Endothelial cell of umbilical vein (primary cell): ENCODE measurements at regions not wholly inside any gene's neighbourhood (a gene's known extent, or its start where the extent isn't known, plus 50 kb on each side); places are given as distances from the start of the nearest gene placed in this dataset.
"Not testable (repeated sequence)": the region's sequence is repeated elsewhere in the genome, so short reads cannot be mapped to it uniquely, and the experiment has no call there.

Source experiments
- BruUV-seq: library from RNA; stranded (reverse); fragments of 400-500 nt; replicated peaks from 2 replicates; lab custom pipeline; 2021; lab: Mats Ljungman, UMichigan
- CTCF ChIA-PET: fragments of 300-600, 350-600 bp; sonication (Branson Sonifier 250); formaldehyde crosslinking; loops from one replicate; lab custom pipeline; 2021; ENCODE audit warnings: antibody characterized with exemption, inconsistent platforms; lab: Charles Lee
- POLR2A ChIA-PET: fragments of 300-600, 350-600 bp; sonication (Branson Sonifier 250); formaldehyde crosslinking; loops from one replicate; lab custom pipeline; 2021; ENCODE audit warnings: antibody characterized with exemption, inconsistent platforms; lab: Charles Lee
- DNase-seq: peaks from one replicate; pipeline ENCODE4 v3.0.0-alpha.2; 2011; ENCODE audit warnings: low read depth, low spot score
- FAIRE-seq: peaks from 2 replicates; lab custom pipeline; 2011; peaks lifted over from hg19 to GRCh38; lab: Jason Lieb, UNC
- H2AFZ ChIP-seq: 2 replicates; pipeline ENCODE4 v1.6.0; 2012; ENCODE audit warnings: low read depth, low read length, control low read depth, inconsistent platforms
- H3K27ac ChIP-seq: 2 replicates; pipeline ENCODE4 v1.5.1; 2011; ENCODE audit warnings: low read depth, mild to moderate bottlenecking, control low read depth, low read length, moderate library complexity; ENCODE audit not compliant: insufficient read depth
- H3K27me3 ChIP-seq, 2 experiments: 2 replicates each; pipeline versions ENCODE4 v1.6.0 to v1.6.1; 2011; ENCODE audit warnings: low read length in 2 of 2, mixed read lengths in 1 of 2; ENCODE audit not compliant: control insufficient read depth in 2 of 2, insufficient read depth in 2 of 2
- H3K36me3 ChIP-seq, 2 experiments: 2 replicates in 1 of 2; 3 replicates in 1 of 2; pipeline ENCODE4 v1.5.1; 2011; ENCODE audit warnings: low read length in 2 of 2, mild to moderate bottlenecking in 1 of 2, moderate library complexity in 1 of 2; ENCODE audit not compliant: control insufficient read depth in 2 of 2, insufficient read depth in 2 of 2; ENCODE audit errors: extremely low read depth in 1 of 2
- H3K4me1 ChIP-seq: 3 replicates; pipeline ENCODE4 v1.5.1; 2011; ENCODE audit warnings: mild to moderate bottlenecking, low read length; ENCODE audit not compliant: control insufficient read depth, insufficient read depth; ENCODE audit errors: extremely low read depth
- H3K4me2 ChIP-seq: 2 replicates; pipeline ENCODE4 v1.6.1; 2011; ENCODE audit warnings: low read length, control low read depth, mixed read lengths; ENCODE audit not compliant: insufficient read depth
- H3K4me3 ChIP-seq, 3 experiments: fragments of 200-600 bp in 1 of 3; sonication (generic), shearing (Covaris generic) in 1 of 3; replicated peaks in 1 of 3; 2 replicates each; pipeline ENCODE4 v1.5.1; 2011 to 2016; ENCODE audit warnings: control low read depth in 3 of 3, low read length in 3 of 3, mild to moderate bottlenecking in 2 of 3, inconsistent platforms in 1 of 3, low read depth in 1 of 3, moderate library complexity in 1 of 3; ENCODE audit not compliant: insufficient read depth in 1 of 3
- H3K79me2 ChIP-seq: 2 replicates; pipeline ENCODE4 v1.6.0; 2012; ENCODE audit warnings: low read length, inconsistent platforms; ENCODE audit not compliant: control insufficient read depth, insufficient read depth
- H3K9ac ChIP-seq: replicated peaks from 2 replicates; pipeline ENCODE3; 2011; ENCODE audit warnings: low read length, control low read depth; ENCODE audit not compliant: insufficient read depth; ENCODE audit errors: extremely low read depth
- H3K9me1 ChIP-seq: replicated peaks from 3 replicates; pipeline ENCODE4 v1.6.0; 2011; ENCODE audit warnings: mild to moderate bottlenecking, low read length; ENCODE audit not compliant: control insufficient read depth, insufficient read depth; ENCODE audit errors: extremely low read depth
- H3K9me3 ChIP-seq: replicated peaks from 2 replicates; pipeline ENCODE4 v1.5.1; 2012; ENCODE audit warnings: low read length, inconsistent platforms; ENCODE audit not compliant: control insufficient read depth, insufficient read depth
- H4K20me1 ChIP-seq: replicated peaks from 2 replicates; pipeline ENCODE3; 2011; ENCODE audit warnings: mild to moderate bottlenecking, low read length; ENCODE audit not compliant: control insufficient read depth, insufficient read depth; ENCODE audit errors: extremely low read depth
- EZH2 ChIP-seq: IDR thresholded peaks from 2 replicates; pipeline ENCODE4 v1.6.1; 2012; ENCODE audit warnings: borderline replicate concordance, low read depth, mild to moderate bottlenecking, moderate library complexity, low read length, inconsistent platforms; ENCODE audit not compliant: severe bottlenecking
- FOS ChIP-seq: IDR thresholded peaks from 2 replicates; pipeline ENCODE4 v1.6.1; 2011; ENCODE audit warnings: mild to moderate bottlenecking, low read length, moderate library complexity, borderline replicate concordance; ENCODE audit not compliant: insufficient read depth
- GATA2 ChIP-seq: IDR thresholded peaks from 2 replicates; pipeline ENCODE4 v1.7.0; 2011; ENCODE audit warnings: low read depth, mild to moderate bottlenecking, moderate library complexity, mixed read lengths, low read length; ENCODE audit not compliant: insufficient read length, insufficient read depth
- JUN ChIP-seq: IDR thresholded peaks from 2 replicates; pipeline ENCODE4 v1.6.1; 2011; ENCODE audit warnings: borderline replicate concordance, low read depth; ENCODE audit not compliant: insufficient read length, insufficient read depth
- MYC ChIP-seq: IDR thresholded peaks from one replicate; pipeline ENCODE4 v1.6.1; 2011; ENCODE audit warnings: mild to moderate bottlenecking, low read depth, low read length
- POLR2A ChIP-seq: IDR thresholded peaks from 2 replicates; pipeline ENCODE4 v1.6.1; 2012; ENCODE audit warnings: low read depth, mild to moderate bottlenecking, control low read depth, low read length
- POLR2AphosphoS5 ChIP-seq: IDR thresholded peaks from 2 replicates; pipeline ENCODE4 v1.6.1; 2012; ENCODE audit warnings: low read depth, mild to moderate bottlenecking, control low read depth, low read length, moderate library complexity; ENCODE audit not compliant: insufficient read depth
- dilution Hi-C: fragments of 300-500 bp; cut with MboI; formaldehyde crosslinking; loops from one replicate; pipeline ENCODE4 v1.15.0; 2019; ENCODE audit warnings: low sequenced_read_pairs; ENCODE audit not compliant: extremely low pct_ligation_motif_present
- intact Hi-C: fragments of 100-400 bp; cut with micrococcal nuclease; formaldehyde crosslinking; loops from one replicate; pipeline ENCODE4 v1.10.0; 2022
- TF ChIP-seq, protein P1 (sequence below): IDR thresholded peaks from 2 replicates; pipeline ENCODE4 v1.6.1; 2011; ENCODE audit not compliant: insufficient read depth, insufficient read length
- TF ChIP-seq, protein P2 (sequence below), 2 donors: IDR thresholded peaks; 1 replicate in 1 of 2; 2 replicates in 1 of 2; pipeline ENCODE4 v1.5.1; 2011; ENCODE audit warnings: low read length in 2 of 2, mild to moderate bottlenecking in 2 of 2, moderate library complexity in 2 of 2, control low read depth in 1 of 2, inconsistent platforms in 1 of 2, low read depth in 1 of 2; ENCODE audit not compliant: insufficient read depth in 1 of 2; ENCODE audit errors: extremely low read depth in 1 of 2

DNA sequence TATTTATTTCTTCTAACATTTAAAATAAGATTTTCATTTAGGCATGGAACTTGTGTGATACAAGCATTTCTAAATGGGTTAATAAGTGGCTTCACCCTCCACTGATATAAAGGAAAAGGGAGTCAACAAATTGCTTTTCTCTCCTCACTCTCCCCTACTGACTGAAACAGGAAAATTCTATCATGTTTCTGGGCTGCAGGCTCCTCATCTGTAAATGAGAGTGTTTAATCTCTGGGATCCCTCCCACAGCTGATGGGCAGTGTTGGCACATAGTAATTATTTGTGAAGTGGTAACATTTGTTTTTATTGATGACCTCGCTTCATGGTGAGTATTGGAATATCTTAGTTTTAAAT is 69.8 kb upstream of the WARS2 start:
- no peak for DNase-seq
- Histone ChIP-seq H3K4me2 (no peak overlapping the region), H3K9ac (no peak overlapping the region), H3K4me1 (no peaks in the 10 kb centered on the region), H3K9me3 (no peaks in the 10 kb centered on the region), H3K9me1 (no peaks in the 10 kb centered on the region), H3K79me2 (no peaks in the 10 kb centered on the region), H3K36me3 (no peaks in the 10 kb centered on the region), H3K4me3 (no peak overlapping the region), H3K27ac (no peak overlapping the region), H2AFZ (no peak overlapping the region), H3K27me3 (no peaks in the 10 kb centered on the region), H4K20me1 (no peaks in the 10 kb centered on the region)
- FAIRE-seq = no peak
- dilution Hi-C loops = no loop called here
- CTCF ChIA-PET = no interaction called here
- TF ChIP-seq POLR2AphosphoS5 (no peak), EZH2 (no peak), GATA2 (no peak), FOS (no peak), POLR2A (no peak), JUN (no peak), MYC (no peak)
- TF ChIP-seq, protein P1, sequence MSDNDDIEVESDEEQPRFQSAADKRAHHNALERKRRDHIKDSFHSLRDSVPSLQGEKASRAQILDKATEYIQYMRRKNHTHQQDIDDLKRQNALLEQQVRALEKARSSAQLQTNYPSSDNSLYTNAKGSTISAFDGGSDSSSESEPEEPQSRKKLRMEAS = no peak
- TF ChIP-seq, protein P2, sequence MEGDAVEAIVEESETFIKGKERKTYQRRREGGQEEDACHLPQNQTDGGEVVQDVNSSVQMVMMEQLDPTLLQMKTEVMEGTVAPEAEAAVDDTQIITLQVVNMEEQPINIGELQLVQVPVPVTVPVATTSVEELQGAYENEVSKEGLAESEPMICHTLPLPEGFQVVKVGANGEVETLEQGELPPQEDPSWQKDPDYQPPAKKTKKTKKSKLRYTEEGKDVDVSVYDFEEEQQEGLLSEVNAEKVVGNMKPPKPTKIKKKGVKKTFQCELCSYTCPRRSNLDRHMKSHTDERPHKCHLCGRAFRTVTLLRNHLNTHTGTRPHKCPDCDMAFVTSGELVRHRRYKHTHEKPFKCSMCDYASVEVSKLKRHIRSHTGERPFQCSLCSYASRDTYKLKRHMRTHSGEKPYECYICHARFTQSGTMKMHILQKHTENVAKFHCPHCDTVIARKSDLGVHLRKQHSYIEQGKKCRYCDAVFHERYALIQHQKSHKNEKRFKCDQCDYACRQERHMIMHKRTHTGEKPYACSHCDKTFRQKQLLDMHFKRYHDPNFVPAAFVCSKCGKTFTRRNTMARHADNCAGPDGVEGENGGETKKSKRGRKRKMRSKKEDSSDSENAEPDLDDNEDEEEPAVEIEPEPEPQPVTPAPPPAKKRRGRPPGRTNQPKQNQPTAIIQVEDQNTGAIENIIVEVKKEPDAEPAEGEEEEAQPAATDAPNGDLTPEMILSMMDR (IDR thresholded peaks at IDR 0.05; ENCODE audit: extremely low read depth in 1 of 2, insufficient read depth in 1 of 2, low read depth in 1 of 2, low read length in 2 of 2) = no peak
- POLR2A ChIA-PET = no interaction called here
- BruUV-seq = no TSS peak
- intact Hi-C loops = no loop called here

DNA sequence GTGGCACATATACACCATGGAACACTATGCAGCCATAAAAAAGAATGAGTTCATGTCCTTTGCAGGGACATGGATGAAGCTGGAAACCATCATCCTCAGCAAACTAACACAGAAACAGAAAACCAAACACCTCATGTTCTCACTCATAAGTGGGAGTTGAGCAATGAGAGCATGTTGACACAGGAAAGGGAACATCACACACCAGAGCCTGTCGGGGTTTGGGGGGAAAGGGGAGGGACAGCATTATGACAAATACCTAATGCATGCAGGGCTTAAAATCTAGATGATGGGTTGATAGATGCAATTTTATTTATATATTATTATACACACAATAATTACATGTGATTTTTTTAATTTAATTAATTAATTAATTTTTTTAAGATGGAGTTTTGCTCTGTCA is 72.8 kb upstream of the WARS2 start:
- H3K36me3 ChIP-seq, H3K9me3 ChIP-seq, H3K27me3 ChIP-seq, H3K4me3 ChIP-seq, H3K9me1 ChIP-seq, intact Hi-C loops, POLR2A ChIA-PET, H3K27ac ChIP-seq, H3K79me2 ChIP-seq, BruUV-seq, FAIRE-seq, H3K4me1 ChIP-seq, H3K4me2 ChIP-seq, CTCF ChIA-PET, H2AFZ ChIP-seq, H3K9ac ChIP-seq, dilution Hi-C loops, H4K20me1 ChIP-seq, DNase-seq: not testable (repeated sequence)

DNA sequence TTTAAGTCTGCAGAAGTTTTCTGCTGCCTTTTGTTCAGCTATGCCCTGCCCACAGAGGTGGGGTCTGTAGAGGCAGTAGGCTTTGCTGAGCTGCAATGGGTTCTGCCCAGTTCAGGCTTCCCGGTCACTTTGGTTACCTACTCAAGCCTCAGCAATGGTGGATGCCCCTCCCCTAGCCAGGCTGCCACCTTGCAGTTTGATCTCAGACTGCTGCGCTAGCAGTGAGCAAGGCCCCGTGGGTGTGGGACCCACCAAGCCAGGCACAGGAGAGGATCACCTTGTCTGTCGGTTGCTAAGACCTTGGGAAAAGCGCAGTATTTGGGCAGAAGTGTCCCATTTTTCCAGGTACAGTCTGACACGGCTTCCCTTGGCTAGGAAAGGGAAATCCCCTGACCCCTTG is 74.5 kb upstream of the WARS2 start:
- H2AFZ ChIP-seq, H3K9me3 ChIP-seq, H3K9me1 ChIP-seq, H3K4me2 ChIP-seq, H3K4me3 ChIP-seq, H3K4me1 ChIP-seq, DNase-seq, H4K20me1 ChIP-seq, H3K27ac ChIP-seq, dilution Hi-C loops, H3K36me3 ChIP-seq, FAIRE-seq, intact Hi-C loops, H3K27me3 ChIP-seq, H3K9ac ChIP-seq, H3K79me2 ChIP-seq, BruUV-seq, POLR2A ChIA-PET: not testable (repeated sequence)
- CTCF ChIA-PET = interaction anchor here (1.1 kb wide), 1 partner anchor 60 kb away, joined by 4 read pairs; no protein-coding TSS in a partner anchor
